NCI-H2227 treated with DMSO at 0.1 percent for 48 hours (cell line): ENCODE measurements at regions not wholly inside any gene's neighbourhood (a gene's known extent, or its start where the extent isn't known, plus 50 kb on each side); places are given as distances from the start of the nearest gene placed in this dataset.

Experiments
- DNase-seq: peaks from one replicate; lab custom pipeline; 2025; lab: John Stamatoyannopoulos, UW

GRCh38 chr12:60337839-60338549 lies 742.2 kb downstream of the SLC16A7 start:
- no peak for DNase-seq

GRCh38 chr12:60345442-60345841 lies 749.6 kb downstream of the SLC16A7 start:
- DNase-seq = no peak

- no peak for DNase-seq
These were observed 753.6 kb downstream of the SLC16A7 start for GRCh38 chr12:60349232-60349978.

GRCh38 chr12:60387356-60387755 lies 791.5 kb downstream of the SLC16A7 start:
- DNase-seq = no peak

- DNase-seq = no peak
These were observed 795.2 kb downstream of the SLC16A7 start for GRCh38 chr12:60391051-60391450.

GRCh38 chr12:60391791-60392190 lies 796.0 kb downstream of the SLC16A7 start:
- DNase-seq = no peak

GRCh38 chr12:60393093-60393492 lies 797.3 kb downstream of the SLC16A7 start:
- no peak for DNase-seq

- DNase-seq = no peak
These were observed 798.8 kb downstream of the SLC16A7 start for GRCh38 chr12:60394665-60395064.

GRCh38 chr12:60398547-60398946 lies 802.7 kb downstream of the SLC16A7 start:
- no peak for DNase-seq

GRCh38 chr12:60399064-60399463 lies 803.2 kb downstream of the SLC16A7 start:
- no peak for DNase-seq

GRCh38 chr12:60402996-60403395 lies 807.2 kb downstream of the SLC16A7 start:
- DNase-seq = no peak

- no peak for DNase-seq
These were observed 819.5 kb downstream of the SLC16A7 start for GRCh38 chr12:60415351-60415750.

GRCh38 chr12:60419986-60420385 lies 824.2 kb downstream of the SLC16A7 start:
- DNase-seq = no peak

- DNase-seq = no peak
These were observed 825.9 kb downstream of the SLC16A7 start for GRCh38 chr12:60421741-60422140.

- no peak for DNase-seq
These were observed 841.5 kb downstream of the SLC16A7 start for GRCh38 chr12:60437297-60437696.

- DNase-seq = no peak
These were observed 845.7 kb downstream of the SLC16A7 start for GRCh38 chr12:60441577-60441976.

GRCh38 chr12:60451457-60451856 lies 855.6 kb downstream of the SLC16A7 start:
- no peak for DNase-seq

- DNase-seq = no peak
These were observed 869.2 kb downstream of the SLC16A7 start for GRCh38 chr12:60465060-60465459.

GRCh38 chr12:60468546-60468945 lies 872.7 kb downstream of the SLC16A7 start:
- no peak for DNase-seq

- no peak for DNase-seq
These were observed 880.0 kb downstream of the SLC16A7 start for GRCh38 chr12:60475825-60476224.

- no peak for DNase-seq
These were observed 891.5 kb downstream of the SLC16A7 start for GRCh38 chr12:60487284-60487683.

- DNase-seq = no peak
These were observed 893.2 kb downstream of the SLC16A7 start for GRCh38 chr12:60489071-60489470.

- DNase-seq = no peak
These were observed 898.4 kb downstream of the SLC16A7 start for GRCh38 chr12:60494244-60494643.

- DNase-seq = no peak
These were observed 902.8 kb downstream of the SLC16A7 start for GRCh38 chr12:60498656-60499055.
